Endothelial cell of umbilical vein (primary cell): ENCODE measurements at regions not wholly inside any gene's neighbourhood (a gene's known extent, or its start where the extent isn't known, plus 50 kb on each side); places are given as distances from the start of the nearest gene placed in this dataset.

ENCODE experiments used
- BruUV-seq: library from RNA; stranded (reverse); fragments of 400-500 nt; replicated peaks from 2 replicates; lab custom pipeline; 2021; lab: Mats Ljungman, UMichigan
- CTCF ChIA-PET: fragments of 300-600, 350-600 bp; sonication (Branson Sonifier 250); formaldehyde crosslinking; loops from one replicate; lab custom pipeline; 2021; ENCODE audit warnings: antibody characterized with exemption, inconsistent platforms; lab: Charles Lee
- POLR2A ChIA-PET: fragments of 300-600, 350-600 bp; sonication (Branson Sonifier 250); formaldehyde crosslinking; loops from one replicate; lab custom pipeline; 2021; ENCODE audit warnings: antibody characterized with exemption, inconsistent platforms; lab: Charles Lee
- DNase-seq: peaks from one replicate; pipeline ENCODE4 v3.0.0-alpha.2; 2011; ENCODE audit warnings: low read depth, low spot score
- FAIRE-seq: peaks from 2 replicates; lab custom pipeline; 2011; peaks lifted over from hg19 to GRCh38; lab: Jason Lieb, UNC
- H2AFZ ChIP-seq: 2 replicates; pipeline ENCODE4 v1.6.0; 2012; ENCODE audit warnings: low read depth, low read length, control low read depth, inconsistent platforms
- H3K27ac ChIP-seq: 2 replicates; pipeline ENCODE4 v1.5.1; 2011; ENCODE audit warnings: low read depth, mild to moderate bottlenecking, control low read depth, low read length, moderate library complexity; ENCODE audit not compliant: insufficient read depth
- H3K27me3 ChIP-seq, 2 experiments: 2 replicates each; pipeline versions ENCODE4 v1.6.0 to v1.6.1; 2011; ENCODE audit warnings: low read length in 2 of 2, mixed read lengths in 1 of 2; ENCODE audit not compliant: control insufficient read depth in 2 of 2, insufficient read depth in 2 of 2
- H3K36me3 ChIP-seq, 2 experiments: 2 replicates in 1 of 2; 3 replicates in 1 of 2; pipeline ENCODE4 v1.5.1; 2011; ENCODE audit warnings: low read length in 2 of 2, mild to moderate bottlenecking in 1 of 2, moderate library complexity in 1 of 2; ENCODE audit not compliant: control insufficient read depth in 2 of 2, insufficient read depth in 2 of 2; ENCODE audit errors: extremely low read depth in 1 of 2
- H3K4me1 ChIP-seq: 3 replicates; pipeline ENCODE4 v1.5.1; 2011; ENCODE audit warnings: mild to moderate bottlenecking, low read length; ENCODE audit not compliant: control insufficient read depth, insufficient read depth; ENCODE audit errors: extremely low read depth
- H3K4me2 ChIP-seq: 2 replicates; pipeline ENCODE4 v1.6.1; 2011; ENCODE audit warnings: low read length, control low read depth, mixed read lengths; ENCODE audit not compliant: insufficient read depth
- H3K4me3 ChIP-seq, 3 experiments: fragments of 200-600 bp in 1 of 3; sonication (generic), shearing (Covaris generic) in 1 of 3; replicated peaks in 1 of 3; 2 replicates each; pipeline ENCODE4 v1.5.1; 2011 to 2016; ENCODE audit warnings: control low read depth in 3 of 3, low read length in 3 of 3, mild to moderate bottlenecking in 2 of 3, inconsistent platforms in 1 of 3, low read depth in 1 of 3, moderate library complexity in 1 of 3; ENCODE audit not compliant: insufficient read depth in 1 of 3
- H3K79me2 ChIP-seq: 2 replicates; pipeline ENCODE4 v1.6.0; 2012; ENCODE audit warnings: low read length, inconsistent platforms; ENCODE audit not compliant: control insufficient read depth, insufficient read depth
- H3K9ac ChIP-seq: replicated peaks from 2 replicates; pipeline ENCODE3; 2011; ENCODE audit warnings: low read length, control low read depth; ENCODE audit not compliant: insufficient read depth; ENCODE audit errors: extremely low read depth
- H3K9me1 ChIP-seq: replicated peaks from 3 replicates; pipeline ENCODE4 v1.6.0; 2011; ENCODE audit warnings: mild to moderate bottlenecking, low read length; ENCODE audit not compliant: control insufficient read depth, insufficient read depth; ENCODE audit errors: extremely low read depth
- H3K9me3 ChIP-seq: replicated peaks from 2 replicates; pipeline ENCODE4 v1.5.1; 2012; ENCODE audit warnings: low read length, inconsistent platforms; ENCODE audit not compliant: control insufficient read depth, insufficient read depth
- H4K20me1 ChIP-seq: replicated peaks from 2 replicates; pipeline ENCODE3; 2011; ENCODE audit warnings: mild to moderate bottlenecking, low read length; ENCODE audit not compliant: control insufficient read depth, insufficient read depth; ENCODE audit errors: extremely low read depth
- CTCF ChIP-seq, 2 donors: IDR thresholded peaks; 1 replicate in 1 of 2; 2 replicates in 1 of 2; pipeline ENCODE4 v1.5.1; 2011; ENCODE audit warnings: low read length in 2 of 2, mild to moderate bottlenecking in 2 of 2, moderate library complexity in 2 of 2, control low read depth in 1 of 2, inconsistent platforms in 1 of 2, low read depth in 1 of 2; ENCODE audit not compliant: insufficient read depth in 1 of 2; ENCODE audit errors: extremely low read depth in 1 of 2
- EZH2 ChIP-seq: IDR thresholded peaks from 2 replicates; pipeline ENCODE4 v1.6.1; 2012; ENCODE audit warnings: borderline replicate concordance, low read depth, mild to moderate bottlenecking, moderate library complexity, low read length, inconsistent platforms; ENCODE audit not compliant: severe bottlenecking
- FOS ChIP-seq: IDR thresholded peaks from 2 replicates; pipeline ENCODE4 v1.6.1; 2011; ENCODE audit warnings: mild to moderate bottlenecking, low read length, moderate library complexity, borderline replicate concordance; ENCODE audit not compliant: insufficient read depth
- GATA2 ChIP-seq: IDR thresholded peaks from 2 replicates; pipeline ENCODE4 v1.7.0; 2011; ENCODE audit warnings: low read depth, mild to moderate bottlenecking, moderate library complexity, mixed read lengths, low read length; ENCODE audit not compliant: insufficient read length, insufficient read depth
- JUN ChIP-seq: IDR thresholded peaks from 2 replicates; pipeline ENCODE4 v1.6.1; 2011; ENCODE audit warnings: borderline replicate concordance, low read depth; ENCODE audit not compliant: insufficient read length, insufficient read depth
- MAX ChIP-seq: IDR thresholded peaks from 2 replicates; pipeline ENCODE4 v1.6.1; 2011; ENCODE audit not compliant: insufficient read depth, insufficient read length
- MYC ChIP-seq: IDR thresholded peaks from one replicate; pipeline ENCODE4 v1.6.1; 2011; ENCODE audit warnings: mild to moderate bottlenecking, low read depth, low read length
- POLR2A ChIP-seq: IDR thresholded peaks from 2 replicates; pipeline ENCODE4 v1.6.1; 2012; ENCODE audit warnings: low read depth, mild to moderate bottlenecking, control low read depth, low read length
- POLR2AphosphoS5 ChIP-seq: IDR thresholded peaks from 2 replicates; pipeline ENCODE4 v1.6.1; 2012; ENCODE audit warnings: low read depth, mild to moderate bottlenecking, control low read depth, low read length, moderate library complexity; ENCODE audit not compliant: insufficient read depth
- dilution Hi-C: fragments of 300-500 bp; cut with MboI; formaldehyde crosslinking; loops from one replicate; pipeline ENCODE4 v1.15.0; 2019; ENCODE audit warnings: low sequenced_read_pairs; ENCODE audit not compliant: extremely low pct_ligation_motif_present
- intact Hi-C: fragments of 100-400 bp; cut with micrococcal nuclease; formaldehyde crosslinking; loops from one replicate; pipeline ENCODE4 v1.10.0; 2022

DNA sequence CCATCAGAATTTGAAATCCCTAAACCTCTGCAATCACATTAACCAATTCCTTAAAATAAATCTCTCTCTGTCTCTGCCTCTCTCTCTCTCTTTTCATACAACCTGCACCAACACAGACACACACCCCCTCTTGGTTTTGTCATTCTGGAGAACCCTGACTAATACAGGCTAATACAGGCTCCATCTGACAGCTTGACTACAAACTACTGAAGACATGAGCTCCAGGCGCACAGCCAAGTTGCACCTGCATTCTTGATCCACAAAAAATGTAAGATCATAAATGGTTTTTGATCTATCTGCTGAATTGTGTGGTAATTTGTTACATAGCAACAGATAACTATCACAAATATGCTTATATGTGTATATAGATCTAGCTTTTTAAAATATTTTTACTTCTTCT lies 2414.2 kb downstream of the PCDH7 start:
- no peaks in the 10 kb centered on the region for H3K79me2 ChIP-seq
- H4K20me1 ChIP-seq = no peaks in the 10 kb centered on the region
- no peaks in the 10 kb centered on the region for H3K4me1 ChIP-seq
- H3K4me2 ChIP-seq = no peak overlapping the region
- H2AFZ ChIP-seq = no peak overlapping the region
- TF ChIP-seq POLR2AphosphoS5 (no peak), FOS (no peak), GATA2 (no peak), JUN (no peak), CTCF (IDR thresholded peaks at IDR 0.05; ENCODE audit: extremely low read depth in 1 of 2, insufficient read depth in 1 of 2, low read depth in 1 of 2, low read length in 2 of 2) (no peak), POLR2A (no peak), EZH2 (no peak), MYC (no peak), MAX (no peak)
- dilution Hi-C loops (no loop called here), intact Hi-C loops (no loop called here)
- no TSS peak for BruUV-seq
- POLR2A ChIA-PET = no interaction called here
- no peak overlapping the region for H3K27ac ChIP-seq
- no peaks in the 10 kb centered on the region for H3K27me3 ChIP-seq
- no peaks in the 10 kb centered on the region for H3K9me1 ChIP-seq
- DNase-seq = no peak
- no peaks in the 10 kb centered on the region for H3K9me3 ChIP-seq
- no peak for FAIRE-seq
- CTCF ChIA-PET = no interaction called here
- H3K9ac ChIP-seq = no peak overlapping the region
- H3K36me3 ChIP-seq = no peaks in the 10 kb centered on the region
- H3K4me3 ChIP-seq = no peak overlapping the region
